LNCaP clone FGC (cell line): ENCODE measurements at regions not wholly inside any gene's neighbourhood (a gene's known extent, or its start where the extent isn't known, plus 50 kb on each side); places are given as distances from the start of the nearest gene placed in this dataset.

Experiments
- DNase-seq: peaks from one replicate; pipeline ENCODE4 v3.0.0-alpha.2; 2011; ENCODE audit warnings: low read depth
- H3K4me3 ChIP-seq: 2 replicates; pipeline ENCODE4 v1.5.1; 2011; ENCODE audit warnings: mild to moderate bottlenecking, low read depth, low read length, control low read depth
- TF ChIP-seq, protein P1 (sequence below): IDR thresholded peaks from 2 replicates; pipeline ENCODE4 v1.5.1; 2012; ENCODE audit warnings: mild to moderate bottlenecking; ENCODE audit not compliant: control insufficient read depth, insufficient read depth; ENCODE audit errors: extremely low read depth

DNA sequence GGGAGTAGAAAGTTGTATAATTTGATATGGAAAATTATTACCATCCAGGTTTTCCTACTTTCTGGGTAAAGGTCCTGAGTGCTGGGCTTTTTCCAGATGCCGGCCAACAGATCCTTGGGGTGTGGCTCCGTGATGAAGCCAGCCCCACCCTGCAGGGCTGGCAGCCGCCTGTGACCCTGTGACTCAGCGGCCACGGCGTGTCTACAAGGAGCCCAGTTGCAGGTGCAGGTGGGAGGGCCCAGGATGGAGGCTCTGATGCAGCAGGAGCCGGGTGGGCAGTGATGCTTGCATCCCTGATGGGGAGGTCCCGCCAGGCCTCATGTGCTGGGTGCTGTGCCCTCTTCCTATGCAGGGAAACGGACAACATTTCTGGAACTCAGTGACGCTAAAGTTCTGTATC, 96.0 kb upstream of the ALKAL2 start:
- TF ChIP-seq, protein P1, sequence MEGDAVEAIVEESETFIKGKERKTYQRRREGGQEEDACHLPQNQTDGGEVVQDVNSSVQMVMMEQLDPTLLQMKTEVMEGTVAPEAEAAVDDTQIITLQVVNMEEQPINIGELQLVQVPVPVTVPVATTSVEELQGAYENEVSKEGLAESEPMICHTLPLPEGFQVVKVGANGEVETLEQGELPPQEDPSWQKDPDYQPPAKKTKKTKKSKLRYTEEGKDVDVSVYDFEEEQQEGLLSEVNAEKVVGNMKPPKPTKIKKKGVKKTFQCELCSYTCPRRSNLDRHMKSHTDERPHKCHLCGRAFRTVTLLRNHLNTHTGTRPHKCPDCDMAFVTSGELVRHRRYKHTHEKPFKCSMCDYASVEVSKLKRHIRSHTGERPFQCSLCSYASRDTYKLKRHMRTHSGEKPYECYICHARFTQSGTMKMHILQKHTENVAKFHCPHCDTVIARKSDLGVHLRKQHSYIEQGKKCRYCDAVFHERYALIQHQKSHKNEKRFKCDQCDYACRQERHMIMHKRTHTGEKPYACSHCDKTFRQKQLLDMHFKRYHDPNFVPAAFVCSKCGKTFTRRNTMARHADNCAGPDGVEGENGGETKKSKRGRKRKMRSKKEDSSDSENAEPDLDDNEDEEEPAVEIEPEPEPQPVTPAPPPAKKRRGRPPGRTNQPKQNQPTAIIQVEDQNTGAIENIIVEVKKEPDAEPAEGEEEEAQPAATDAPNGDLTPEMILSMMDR = no peak
- no peak overlapping the region for H3K4me3 ChIP-seq
- DNase-seq = no peak

DNA sequence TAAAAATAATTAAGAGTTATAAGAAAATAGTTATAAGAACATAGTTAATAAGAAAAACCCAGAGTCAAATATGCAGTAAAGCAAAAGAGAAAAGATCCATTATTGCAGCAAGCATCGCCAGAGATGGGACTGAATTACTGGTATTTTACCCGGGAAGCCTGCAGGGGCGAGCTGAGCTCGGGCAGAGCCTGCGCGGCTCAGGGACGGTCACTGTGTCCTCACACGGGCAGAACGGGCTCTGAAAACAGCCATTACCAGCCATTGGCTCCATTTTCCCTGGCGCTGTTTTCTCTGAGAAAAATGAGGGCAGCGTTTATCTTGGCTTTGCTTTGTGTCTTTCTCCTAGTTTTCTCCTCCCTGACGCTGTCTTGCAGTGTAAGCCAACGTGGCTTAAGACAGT, 95.3 kb upstream of the ALKAL2 start:
- no peak overlapping the region for H3K4me3 ChIP-seq
- DNase-seq = no peak
- TF ChIP-seq, protein P1 = no peak

DNA sequence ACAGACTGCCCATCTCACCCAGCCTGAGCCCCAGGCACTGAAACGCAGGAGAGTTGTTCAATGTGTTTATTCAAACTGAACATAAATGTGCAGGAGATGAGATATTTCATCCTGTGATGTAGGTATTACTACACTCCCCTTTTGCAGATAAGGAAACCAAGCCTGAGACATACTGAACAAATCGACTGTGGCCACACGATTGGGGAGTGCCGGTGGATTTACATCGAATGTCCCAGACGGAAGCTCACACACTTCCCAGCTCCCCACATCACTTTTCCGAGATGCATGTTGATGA, 94.8 kb upstream of the ALKAL2 start:
- TF ChIP-seq, protein P1 = no peak
- no peak overlapping the region for H3K4me3 ChIP-seq
- DNase-seq = no peak

DNA sequence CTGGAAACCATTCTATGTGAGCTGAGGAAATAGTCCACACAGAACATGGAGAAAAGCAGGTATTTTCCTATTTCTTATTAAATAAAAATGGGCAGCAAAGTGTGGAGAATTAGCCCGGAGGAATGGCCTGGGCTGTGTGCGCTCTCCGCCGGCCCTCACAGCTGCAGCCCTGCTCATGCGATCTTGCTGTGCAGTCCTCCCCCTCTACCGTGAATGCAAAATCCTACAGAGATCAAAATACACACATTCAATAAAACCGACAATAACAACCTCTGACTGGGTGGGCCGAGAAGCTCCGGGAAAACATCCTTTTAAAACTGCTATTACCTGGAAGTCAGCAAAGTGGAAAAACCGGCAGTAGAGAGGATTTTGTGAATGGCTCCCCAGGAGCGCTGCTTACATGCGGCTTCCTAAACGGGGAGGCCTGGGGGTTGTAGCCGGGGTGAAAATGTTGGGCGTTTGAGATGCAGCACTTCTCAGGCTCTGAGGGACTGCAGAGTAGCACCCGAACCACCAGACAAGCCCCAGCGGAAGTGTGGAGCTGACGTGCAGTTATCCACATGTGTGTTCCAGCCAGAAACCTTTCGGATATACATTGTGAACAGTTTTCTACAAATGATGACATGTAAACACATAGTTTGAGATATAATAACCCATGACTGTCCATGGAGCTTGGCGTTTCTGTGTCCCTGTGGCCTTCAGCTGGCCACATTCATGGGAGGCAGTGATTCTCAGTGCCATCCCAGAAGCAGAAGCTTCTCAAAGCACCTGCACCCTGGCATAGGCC, 94.2 kb upstream of the ALKAL2 start:
- no peak overlapping the region for H3K4me3 ChIP-seq
- no peak for DNase-seq
- TF ChIP-seq, protein P1 = no peak

DNA sequence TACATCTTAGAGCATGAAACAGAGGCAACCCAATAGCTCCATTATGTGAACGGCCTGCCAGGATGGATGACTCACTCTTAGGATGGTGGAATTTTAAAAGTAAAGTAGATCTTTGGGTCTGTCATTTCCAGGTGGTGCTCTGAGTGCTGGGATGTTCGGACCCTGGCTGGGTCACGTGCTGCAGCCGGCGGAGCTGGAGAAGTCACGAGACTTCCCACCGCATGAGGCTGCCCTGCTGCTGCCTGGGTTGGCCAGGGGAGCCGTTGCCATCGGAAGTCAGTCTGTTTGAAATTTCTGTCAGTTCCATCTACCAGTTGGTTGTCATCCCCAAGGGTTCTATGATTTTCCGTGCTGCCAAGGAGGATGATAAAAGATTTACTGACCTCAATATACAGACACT, 93.3 kb upstream of the ALKAL2 start:
- no peak overlapping the region for H3K4me3 ChIP-seq
- TF ChIP-seq, protein P1 = no peak
- DNase-seq = no peak

DNA sequence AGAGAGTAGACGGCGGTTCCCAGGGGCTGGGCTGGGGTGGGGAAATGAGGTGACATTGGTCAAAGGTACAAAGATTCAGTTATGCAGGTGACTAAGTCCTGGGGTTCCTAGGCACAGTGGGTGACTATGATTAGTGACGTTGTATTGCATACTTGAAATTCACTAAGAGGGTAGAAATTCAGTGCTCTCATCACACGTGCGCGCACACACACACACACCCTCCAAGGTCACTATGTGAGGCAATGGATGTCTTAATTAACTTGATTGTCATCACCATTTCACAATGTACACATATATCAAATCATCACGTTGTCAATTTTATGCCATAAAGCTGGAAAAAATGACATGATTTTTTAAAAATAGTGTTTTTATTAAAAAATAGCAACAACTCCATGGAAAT, 92.9 kb upstream of the ALKAL2 start:
- TF ChIP-seq, protein P1 = no peak
- no peak overlapping the region for H3K4me3 ChIP-seq
- DNase-seq = no peak

DNA sequence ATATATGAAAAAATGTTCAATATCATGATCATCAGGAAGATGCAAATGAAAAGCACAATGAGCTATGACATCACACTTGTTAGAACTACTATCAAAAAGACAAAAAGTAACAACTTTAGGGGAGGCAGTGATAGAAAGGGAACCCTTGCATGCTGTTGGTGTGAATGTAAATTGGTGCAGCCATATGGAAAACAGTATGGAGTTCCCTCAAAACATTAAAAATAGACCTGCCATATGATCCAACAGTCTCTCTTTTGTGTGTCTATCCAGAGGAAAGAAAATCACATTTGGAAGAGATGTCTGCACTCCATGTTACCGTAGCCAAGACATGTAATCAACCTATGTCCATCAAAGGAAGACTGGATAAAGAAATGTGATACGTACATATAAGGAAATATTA, 92.3 kb upstream of the ALKAL2 start:
- no peak overlapping the region for H3K4me3 ChIP-seq
- TF ChIP-seq, protein P1 = no peak
- no peak for DNase-seq
